A673 (cell line): ENCODE measurements at regions not wholly inside any gene's neighbourhood (a gene's known extent, or its start where the extent isn't known, plus 50 kb on each side); places are given as distances from the start of the nearest gene placed in this dataset.

ENCODE experiments used
- BruUV-seq: library from RNA; stranded (reverse); fragments of 400-500 nt; replicated peaks from 2 replicates; lab custom pipeline; 2021; lab: Mats Ljungman, UMichigan
- CTCF ChIA-PET: fragments of 300-600 bp; sonication (Branson Sonifier 250); formaldehyde crosslinking; loops from one replicate; lab custom pipeline; 2022; ENCODE audit warnings: antibody characterized with exemption; lab: Charles Lee
- POLR2A ChIA-PET: fragments of 300-600 bp; sonication (Branson Sonifier 250); formaldehyde crosslinking; loops from one replicate; lab custom pipeline; 2022; ENCODE audit warnings: antibody characterized with exemption; ENCODE audit not compliant: low non-redundant PET; lab: Charles Lee
- DNase-seq: peaks from one replicate; pipeline ENCODE4 v3.0.0-alpha.2; 2015; ENCODE audit warnings: low spot score
- H3K27ac ChIP-seq: fragments of 200-600 bp; sonication (generic); 2 replicates; pipeline ENCODE4 v1.5.1; 2016; ENCODE audit warnings: mixed run types, low read depth, mild to moderate bottlenecking, mixed read lengths, antibody characterized with exemption, low read length; ENCODE audit not compliant: poor library complexity, severe bottlenecking
- H3K27me3 ChIP-seq: fragments of 200-600 bp; sonication (generic); replicated peaks from 2 replicates; pipeline ENCODE4 v1.6.1; 2017; ENCODE audit warnings: mixed run types, low read depth, mild to moderate bottlenecking, mixed read lengths, antibody characterized with exemption, low read length; ENCODE audit not compliant: insufficient read depth, poor library complexity
- H3K36me3 ChIP-seq: fragments of 200-600 bp; sonication (generic); 2 replicates; pipeline ENCODE4 v1.6.1; 2016; ENCODE audit warnings: mixed run types, mild to moderate bottlenecking, mixed read lengths, antibody characterized with exemption, low read length; ENCODE audit not compliant: insufficient read depth, poor library complexity, severe bottlenecking
- H3K4me1 ChIP-seq: fragments of 200-600 bp; sonication (generic); 2 replicates; pipeline ENCODE4 v1.6.1; 2017; ENCODE audit warnings: mixed run types, mild to moderate bottlenecking, mixed read lengths, antibody characterized with exemption, low read length; ENCODE audit not compliant: insufficient read depth, poor library complexity, severe bottlenecking
- H3K4me3 ChIP-seq: fragments of 200-600 bp; sonication (generic); 2 replicates; pipeline ENCODE4 v1.5.1; 2016; ENCODE audit warnings: low read depth, mixed run types, mild to moderate bottlenecking, mixed read lengths, low read length; ENCODE audit not compliant: poor library complexity, severe bottlenecking
- H3K9me3 ChIP-seq: fragments of 200-600 bp; sonication (generic); 2 replicates; pipeline ENCODE4 v1.6.1; 2016; ENCODE audit warnings: mixed run types, low read depth, mild to moderate bottlenecking, mixed read lengths, antibody characterized with exemption, low read length; ENCODE audit not compliant: poor library complexity, severe bottlenecking
- EZH2 ChIP-seq: fragments of 200-600 bp; sonication (generic); IDR thresholded peaks from 2 replicates; pipeline ENCODE4 v1.6.1; 2017; ENCODE audit warnings: borderline replicate concordance, low read depth, mild to moderate bottlenecking, mixed read lengths, antibody characterized with exemption, low read length; ENCODE audit not compliant: poor library complexity, severe bottlenecking
- intact Hi-C: fragments of 100-400 bp; cut with micrococcal nuclease; formaldehyde crosslinking; loops from one replicate; pipeline ENCODE4 v1.10.0; 2022; ENCODE audit not compliant: unreplicated experiment
- TF ChIP-seq, protein P1 (sequence below): fragments of 300-800, 200-600 bp; sonication (generic); conservative IDR thresholded peaks from 2 replicates; pipeline ENCODE4 v1.5.1; 2017; ENCODE audit warnings: low read depth, mild to moderate bottlenecking, antibody characterized with exemption, low read length, moderate library complexity, mixed read lengths

DNA sequence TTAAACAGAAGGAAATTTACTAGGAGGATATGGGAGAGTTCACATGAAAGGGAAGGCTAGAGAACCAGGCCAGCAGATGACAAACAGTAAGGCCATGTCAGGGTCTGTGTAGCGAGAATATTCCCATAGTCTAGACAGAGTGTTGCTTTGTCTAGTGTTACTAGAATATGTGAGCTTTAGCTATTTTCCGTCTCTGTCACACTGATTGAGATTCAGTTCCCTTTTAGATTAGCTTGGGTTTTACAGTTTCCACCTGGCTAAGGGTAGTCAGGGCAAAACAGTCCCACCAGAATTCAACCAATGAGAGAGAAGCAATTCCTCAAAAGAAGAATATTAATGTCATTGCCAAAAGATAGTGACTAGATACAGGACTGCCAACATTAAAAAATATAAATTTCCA is 82.8 kb upstream of the MDM1 start:
- no peaks in the 10 kb centered on the region for H3K9me3 ChIP-seq
- no peaks in the 10 kb centered on the region for H3K4me1 ChIP-seq
- no peak overlapping the region for H3K4me3 ChIP-seq
- ChIA-PET CTCF (interaction anchor here (0.7 kb wide), 1 partner anchor 53 kb away, joined by 3 read pairs; no protein-coding TSS in a partner anchor), POLR2A (no interaction called here)
- H3K27me3 ChIP-seq, result no peaks in the 10 kb centered on the region
- no peak overlapping the region for H3K27ac ChIP-seq
- no peak for DNase-seq
- no peaks in the 10 kb centered on the region for H3K36me3 ChIP-seq
- intact Hi-C loops, result no loop called here
- no TSS peak for BruUV-seq
- TF ChIP-seq, protein P1, sequence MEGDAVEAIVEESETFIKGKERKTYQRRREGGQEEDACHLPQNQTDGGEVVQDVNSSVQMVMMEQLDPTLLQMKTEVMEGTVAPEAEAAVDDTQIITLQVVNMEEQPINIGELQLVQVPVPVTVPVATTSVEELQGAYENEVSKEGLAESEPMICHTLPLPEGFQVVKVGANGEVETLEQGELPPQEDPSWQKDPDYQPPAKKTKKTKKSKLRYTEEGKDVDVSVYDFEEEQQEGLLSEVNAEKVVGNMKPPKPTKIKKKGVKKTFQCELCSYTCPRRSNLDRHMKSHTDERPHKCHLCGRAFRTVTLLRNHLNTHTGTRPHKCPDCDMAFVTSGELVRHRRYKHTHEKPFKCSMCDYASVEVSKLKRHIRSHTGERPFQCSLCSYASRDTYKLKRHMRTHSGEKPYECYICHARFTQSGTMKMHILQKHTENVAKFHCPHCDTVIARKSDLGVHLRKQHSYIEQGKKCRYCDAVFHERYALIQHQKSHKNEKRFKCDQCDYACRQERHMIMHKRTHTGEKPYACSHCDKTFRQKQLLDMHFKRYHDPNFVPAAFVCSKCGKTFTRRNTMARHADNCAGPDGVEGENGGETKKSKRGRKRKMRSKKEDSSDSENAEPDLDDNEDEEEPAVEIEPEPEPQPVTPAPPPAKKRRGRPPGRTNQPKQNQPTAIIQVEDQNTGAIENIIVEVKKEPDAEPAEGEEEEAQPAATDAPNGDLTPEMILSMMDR, result no peak
- no peak for TF ChIP-seq EZH2

GRCh38 chr12:68416350-68416749 is 84.2 kb upstream of the MDM1 start:
- Histone ChIP-seq H3K27ac (no peak overlapping the region), H3K4me1 (no peaks in the 10 kb centered on the region), H3K4me3 (no peak overlapping the region), H3K27me3 (no peaks in the 10 kb centered on the region), H3K9me3 (no peaks in the 10 kb centered on the region), H3K36me3 (no peaks in the 10 kb centered on the region)
- ChIA-PET CTCF (no interaction called here), POLR2A (no interaction called here)
- no peak for DNase-seq
- BruUV-seq, result no TSS peak
- intact Hi-C loops, result no loop called here
- no peak for TF ChIP-seq EZH2
- TF ChIP-seq, protein P1, result no peak

DNA sequence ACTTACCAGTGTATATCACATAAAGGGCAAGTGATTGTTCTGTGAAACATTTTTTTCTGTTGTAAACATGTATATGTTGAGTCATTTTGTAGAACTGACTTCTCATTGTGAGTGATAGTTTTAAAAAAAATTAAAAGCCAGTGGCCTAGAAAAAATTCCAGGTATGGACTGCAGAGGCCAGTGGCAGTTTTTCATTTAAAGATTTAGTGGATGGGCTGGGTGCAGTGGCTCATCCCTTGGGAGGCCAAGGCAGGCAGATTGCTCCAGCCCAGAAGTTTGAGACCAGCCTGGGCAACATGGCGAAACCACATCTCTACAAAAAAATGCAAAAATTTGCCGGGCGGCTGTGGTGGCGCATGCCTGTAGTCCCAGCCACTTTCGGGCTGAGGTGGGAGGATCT is 84.7 kb upstream of the MDM1 start:
- Histone ChIP-seq H3K4me3 (no peak overlapping the region), H3K36me3 (no peaks in the 10 kb centered on the region), H3K9me3 (no peaks in the 10 kb centered on the region), H3K4me1 (no peaks in the 10 kb centered on the region), H3K27ac (no peak overlapping the region), H3K27me3 (no peaks in the 10 kb centered on the region)
- BruUV-seq, result no TSS peak
- ChIA-PET CTCF (no interaction called here), POLR2A (no interaction called here)
- DNase-seq, result no peak
- no peak for TF ChIP-seq EZH2
- TF ChIP-seq, protein P1, result no peak
- intact Hi-C loops, result no loop called here
